HG03439 (cell line): ENCODE measurements at regions not wholly inside any gene's neighbourhood (a gene's known extent, or its start where the extent isn't known, plus 50 kb on each side); places are given as distances from the start of the nearest gene placed in this dataset.

ENCODE experiments used
- ATAC-seq: cut with Tn5 transposase; IDR thresholded peaks from one replicate; pipeline ENCODE4 v1.9.1; 2021; ENCODE audit warnings: mild to moderate bottlenecking, moderate library complexity; ENCODE audit not compliant: unreplicated experiment

DNA sequence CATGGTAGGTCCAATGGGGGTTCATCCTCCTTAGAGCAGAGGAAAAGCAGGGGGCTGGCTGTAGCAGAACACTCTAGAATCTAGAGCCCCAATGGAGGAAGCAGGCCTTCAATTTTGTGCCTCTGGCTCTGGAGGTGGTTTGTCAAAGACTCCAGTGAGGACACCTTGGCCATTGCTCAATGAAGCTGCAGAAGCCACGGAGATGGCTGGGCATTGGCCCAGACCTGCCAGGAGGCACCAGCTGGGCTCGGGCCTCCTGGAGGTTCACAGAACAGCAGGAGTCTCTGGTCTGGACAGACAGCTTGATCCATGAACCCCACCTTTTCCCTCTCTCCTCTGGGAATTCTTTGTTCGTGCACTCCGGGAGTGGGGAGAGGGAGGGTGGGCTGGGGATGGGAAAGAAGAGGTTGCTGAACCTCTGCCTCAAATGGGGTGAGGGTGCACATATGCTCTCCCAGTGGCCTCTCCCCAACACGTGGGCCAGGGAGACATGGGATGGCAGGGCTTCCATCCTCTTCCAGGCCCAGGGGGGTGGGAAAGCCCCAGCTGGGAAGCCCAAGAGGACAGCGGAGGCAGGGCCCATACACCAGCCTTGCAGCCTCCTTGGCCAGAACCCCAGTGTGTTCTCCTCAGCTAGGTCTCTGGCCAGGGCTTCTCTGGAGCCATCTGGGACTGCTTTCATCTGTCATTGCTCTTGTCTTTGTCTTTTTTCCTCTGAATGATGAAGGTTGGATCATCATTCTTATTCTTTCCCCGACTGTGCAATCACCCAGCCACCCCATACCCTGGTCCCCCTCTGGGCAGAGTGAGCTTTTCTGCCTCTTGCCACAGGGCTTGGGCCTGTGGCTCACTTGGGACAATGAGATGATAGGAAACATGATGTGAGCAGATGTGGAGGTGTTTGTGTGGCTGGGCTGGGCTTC, 1019.4 kb downstream of the BRD1 start:
- ATAC-seq = no peak

DNA sequence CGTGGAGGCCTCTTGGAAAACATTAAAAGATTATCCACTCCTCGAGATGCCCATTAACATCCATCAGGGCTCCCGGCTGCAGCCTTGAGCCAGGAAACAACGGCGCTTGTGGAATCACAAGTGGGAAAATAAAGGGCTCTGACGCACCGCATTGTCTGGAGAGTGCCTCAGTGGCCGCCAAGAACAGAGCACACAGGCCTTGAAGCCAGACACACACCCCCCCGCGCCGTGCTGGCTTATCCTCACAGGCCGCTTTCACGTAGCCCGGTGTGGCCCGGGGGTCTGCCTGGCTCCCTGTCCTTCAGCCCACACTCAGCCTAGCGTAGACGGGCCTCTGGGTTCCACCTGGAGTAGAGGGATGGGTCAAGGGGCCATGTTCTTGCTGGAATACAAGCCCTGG, 1020.5 kb downstream of the BRD1 start:
- ATAC-seq = no peak

DNA sequence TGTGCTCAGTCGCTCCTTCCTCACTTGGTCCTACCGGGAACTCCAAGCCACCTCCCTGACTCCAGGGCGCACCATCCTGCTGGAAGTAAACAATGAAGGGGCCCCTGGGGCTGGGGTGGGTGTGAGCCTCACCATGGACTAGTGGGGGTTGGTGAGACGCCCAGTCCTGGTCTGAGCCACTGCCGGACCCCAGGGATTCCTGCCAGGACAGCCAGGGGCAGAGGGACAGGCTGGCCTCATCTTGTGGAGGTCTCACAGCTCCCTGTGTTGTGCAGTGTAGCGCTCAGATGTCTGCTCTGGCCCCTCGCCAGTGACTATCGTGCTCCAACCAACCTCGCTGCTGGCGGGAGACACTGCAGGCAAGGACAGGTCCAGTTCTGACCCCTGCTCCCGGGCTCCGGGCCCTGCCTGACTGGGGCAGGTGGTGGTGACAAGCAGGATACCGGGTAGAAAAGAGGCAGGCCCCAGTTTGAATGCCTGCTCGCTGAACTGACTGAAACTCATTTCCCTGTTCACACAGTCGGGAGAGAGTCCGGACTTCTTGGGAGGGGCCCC, 1021.4 kb downstream of the BRD1 start:
- no peak for ATAC-seq

DNA sequence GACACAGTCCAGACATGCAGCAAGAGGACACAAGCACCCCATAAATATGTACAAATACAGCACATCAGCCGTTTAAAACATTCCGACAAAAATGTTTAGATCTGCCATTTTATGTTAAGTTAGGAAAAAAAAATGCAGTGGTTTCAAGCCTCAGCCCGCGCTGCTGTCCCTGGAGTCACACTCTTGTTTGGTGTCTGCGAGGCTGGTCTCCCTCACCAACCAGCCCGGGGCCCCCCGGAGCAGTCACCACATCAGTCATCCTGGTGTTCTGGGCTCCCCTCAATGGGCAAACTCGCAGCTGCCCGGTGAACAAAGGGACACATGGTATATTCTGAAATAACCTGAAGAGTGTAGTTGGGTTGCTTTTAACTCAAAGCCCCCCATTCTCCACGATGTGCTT, 1022.2 kb downstream of the BRD1 start:
- ATAC-seq = no peak

DNA sequence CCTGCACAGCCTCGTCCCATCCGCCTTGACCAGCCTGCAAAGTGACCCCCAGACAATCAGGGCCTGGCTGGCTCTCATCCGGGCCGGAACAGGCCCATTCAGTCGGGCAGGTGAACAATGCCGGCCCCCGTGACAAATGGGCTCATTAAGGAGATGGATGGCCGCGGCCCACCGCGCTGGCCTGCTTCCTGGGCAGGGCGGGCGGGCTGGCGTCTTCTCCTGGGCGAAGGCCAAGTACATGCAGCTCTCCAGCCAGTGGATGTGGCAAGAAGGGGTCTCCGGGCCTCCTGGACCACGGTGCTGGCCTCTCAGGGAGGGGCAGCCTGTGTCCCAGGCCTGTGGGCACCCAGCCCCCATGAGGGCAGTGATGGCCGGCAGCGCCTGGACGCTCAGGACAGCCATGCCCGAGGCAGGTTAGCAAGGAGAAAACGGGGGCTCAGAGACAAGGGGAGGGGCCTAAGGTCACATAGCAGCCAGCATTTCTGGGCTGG, 1022.8 kb downstream of the BRD1 start:
- no peak for ATAC-seq

DNA sequence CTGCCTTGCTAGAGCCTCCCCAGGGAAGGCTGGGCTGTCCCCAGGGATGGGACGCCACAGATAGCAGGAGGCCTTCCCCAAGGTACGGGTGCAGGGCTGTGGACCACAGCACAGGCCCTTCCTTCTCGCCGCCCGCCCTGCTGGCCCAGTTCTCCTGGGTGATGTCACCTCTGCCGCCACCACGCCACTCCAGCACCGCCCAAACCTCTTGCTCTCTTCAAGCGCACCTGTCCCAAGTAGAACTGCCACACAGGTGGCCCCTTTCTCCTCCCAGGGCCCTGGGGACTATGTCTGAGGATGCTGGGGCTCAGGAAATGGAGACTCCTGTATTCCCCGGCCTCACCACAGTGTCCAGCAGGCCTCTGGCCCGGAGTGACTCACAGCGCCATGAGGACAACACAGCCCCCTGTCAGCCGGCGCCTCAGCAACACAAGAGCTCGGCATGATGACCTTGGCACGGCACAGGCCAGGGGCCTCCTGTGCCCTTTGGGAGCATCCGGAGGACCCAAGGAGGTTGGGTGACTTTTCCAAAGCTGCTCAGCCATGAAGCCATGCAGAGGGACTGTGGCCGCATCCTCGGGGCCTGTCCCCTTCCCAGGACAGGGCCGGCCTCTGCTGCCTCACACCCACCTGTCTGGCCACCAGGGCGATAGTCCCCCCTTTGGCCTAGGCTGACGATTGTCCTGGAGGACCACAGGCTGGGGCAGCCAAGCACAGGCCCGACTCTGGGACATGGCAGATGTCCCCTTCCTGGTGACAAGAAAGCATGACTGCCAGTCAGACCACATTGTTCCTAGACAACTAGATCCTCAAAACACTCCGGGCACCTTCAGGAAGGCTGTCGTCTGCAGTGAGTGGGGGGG, 1023.5 kb downstream of the BRD1 start:
- ATAC-seq = no peak

DNA sequence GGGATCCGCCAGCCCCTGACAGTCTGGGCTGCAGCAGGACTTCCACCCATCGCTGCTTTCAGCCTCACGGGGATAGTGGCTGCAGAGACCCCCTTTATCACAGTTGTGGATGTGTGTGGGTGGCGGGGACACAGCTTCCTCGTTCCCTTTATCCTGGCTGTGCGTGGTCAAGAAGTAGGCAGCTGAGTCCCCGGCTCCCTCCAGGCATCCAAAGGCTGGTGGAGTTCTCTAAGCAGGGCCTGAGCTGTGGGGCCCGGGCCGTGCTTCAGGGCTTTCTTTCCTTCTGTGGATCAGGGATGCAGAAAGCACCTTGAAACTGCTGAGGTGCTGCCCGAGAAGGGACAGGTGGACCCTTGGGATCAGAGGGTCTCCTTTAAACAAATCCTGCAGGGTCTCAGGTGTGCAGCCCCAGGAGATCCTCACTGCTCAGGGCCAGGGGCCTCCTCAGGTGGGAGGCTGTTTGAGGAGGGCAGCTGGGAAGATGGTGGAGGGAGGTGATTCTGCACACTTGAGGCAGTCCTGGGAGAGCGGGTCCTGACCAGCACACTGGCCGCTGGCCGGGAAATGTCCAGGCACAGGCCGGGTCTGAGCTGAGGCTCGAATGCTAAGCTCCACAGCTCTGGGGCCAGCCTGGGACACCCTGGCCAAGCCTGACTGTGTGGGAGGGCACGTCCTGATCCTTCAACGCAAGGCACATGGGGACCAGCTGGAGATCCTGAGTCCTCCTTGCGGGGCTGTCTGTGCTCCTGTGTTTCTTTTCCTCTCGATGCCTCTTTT, 1024.3 kb downstream of the BRD1 start:
- no peak for ATAC-seq

DNA sequence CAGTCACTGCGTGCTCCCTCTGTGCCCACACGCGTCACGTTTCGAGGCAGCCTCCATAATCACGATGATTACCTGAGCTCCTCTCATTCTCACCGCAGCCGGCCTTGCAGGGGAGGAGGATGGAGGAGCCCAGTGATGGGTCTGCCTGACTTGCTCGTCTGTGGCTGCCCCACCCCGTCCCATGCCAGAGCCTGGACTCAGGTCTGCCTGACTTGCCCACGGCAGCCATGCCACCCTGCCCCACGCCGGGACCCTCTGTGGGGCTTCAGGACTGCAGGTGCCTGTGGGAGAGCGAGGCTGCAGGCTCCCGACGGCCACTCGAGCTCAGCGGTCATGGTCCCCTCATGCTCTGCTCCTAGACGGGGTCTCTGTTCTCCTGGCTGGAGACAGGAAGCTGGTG, 1025.1 kb downstream of the BRD1 start:
- ATAC-seq = no peak

DNA sequence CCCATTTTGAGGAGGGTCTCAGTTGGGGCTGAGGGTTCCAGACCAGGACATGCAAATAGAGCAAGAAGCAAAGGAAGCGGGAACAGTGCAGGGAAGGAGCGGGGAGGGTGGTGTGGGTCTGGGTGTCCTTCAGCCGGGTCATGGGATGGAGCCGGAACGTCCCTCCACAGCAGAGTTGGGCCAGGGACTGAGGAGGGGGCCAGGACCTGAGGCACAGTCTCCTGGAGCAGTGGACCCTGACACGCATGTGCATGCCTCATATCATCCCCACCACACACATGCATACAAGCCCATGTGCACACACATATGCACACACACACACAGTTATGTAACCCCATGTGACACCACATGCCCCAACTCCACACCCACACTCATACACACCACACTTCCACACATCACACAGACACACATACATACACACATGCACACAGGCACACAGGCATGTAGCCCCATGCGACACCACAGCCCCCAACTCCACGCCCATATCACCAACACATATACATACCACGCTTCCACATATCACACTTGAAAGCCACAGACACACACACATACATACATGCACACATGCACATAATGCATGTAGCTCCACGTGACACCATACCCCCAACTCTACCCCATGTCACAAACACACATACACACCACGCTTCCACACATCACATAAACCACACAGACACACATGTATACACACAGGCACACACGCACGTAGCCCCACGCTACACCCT, 1026.6 kb downstream of the BRD1 start:
- no peak for ATAC-seq

DNA sequence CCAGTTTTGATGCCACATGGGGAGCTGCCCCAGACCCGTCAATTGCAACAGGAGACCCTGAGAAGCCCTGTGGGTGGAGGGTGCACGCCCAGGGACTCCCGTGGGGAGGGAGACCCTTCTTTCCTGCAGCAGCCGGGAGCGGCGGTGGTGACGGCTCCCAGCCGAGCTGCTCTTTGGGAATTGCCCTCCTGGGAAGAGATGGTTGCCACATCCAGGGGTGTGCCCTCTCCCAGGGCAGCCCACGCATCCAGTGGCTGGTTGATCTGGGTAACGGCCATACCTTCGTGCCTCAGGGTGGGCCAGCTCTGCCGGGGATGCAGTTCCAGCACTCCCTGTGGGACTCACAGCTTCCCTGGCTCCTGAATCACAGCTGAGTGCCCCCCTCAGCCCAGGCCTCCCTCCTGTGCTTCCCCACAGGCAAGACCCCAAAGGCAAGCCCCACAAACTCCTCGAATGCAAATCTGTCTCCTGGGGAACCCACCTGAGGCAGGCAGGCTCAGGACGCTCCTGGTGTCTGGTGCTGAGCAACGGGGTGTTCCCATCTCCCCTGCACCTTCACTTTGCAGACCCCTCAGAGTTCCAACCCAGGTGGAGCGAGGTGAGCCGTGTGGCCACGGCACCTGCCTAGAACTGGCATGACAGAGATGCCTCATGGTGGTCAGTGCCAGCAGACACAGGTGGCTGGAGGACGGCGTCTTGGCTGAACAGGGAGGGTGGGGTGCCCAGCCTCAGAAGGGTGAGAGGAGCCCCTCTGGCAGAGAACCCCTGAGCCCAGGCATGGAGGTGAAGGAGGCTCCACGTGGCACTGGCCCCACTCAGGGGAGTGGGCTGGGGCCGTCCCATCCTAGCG, 1027.4 kb downstream of the BRD1 start:
- ATAC-seq = no peak

DNA sequence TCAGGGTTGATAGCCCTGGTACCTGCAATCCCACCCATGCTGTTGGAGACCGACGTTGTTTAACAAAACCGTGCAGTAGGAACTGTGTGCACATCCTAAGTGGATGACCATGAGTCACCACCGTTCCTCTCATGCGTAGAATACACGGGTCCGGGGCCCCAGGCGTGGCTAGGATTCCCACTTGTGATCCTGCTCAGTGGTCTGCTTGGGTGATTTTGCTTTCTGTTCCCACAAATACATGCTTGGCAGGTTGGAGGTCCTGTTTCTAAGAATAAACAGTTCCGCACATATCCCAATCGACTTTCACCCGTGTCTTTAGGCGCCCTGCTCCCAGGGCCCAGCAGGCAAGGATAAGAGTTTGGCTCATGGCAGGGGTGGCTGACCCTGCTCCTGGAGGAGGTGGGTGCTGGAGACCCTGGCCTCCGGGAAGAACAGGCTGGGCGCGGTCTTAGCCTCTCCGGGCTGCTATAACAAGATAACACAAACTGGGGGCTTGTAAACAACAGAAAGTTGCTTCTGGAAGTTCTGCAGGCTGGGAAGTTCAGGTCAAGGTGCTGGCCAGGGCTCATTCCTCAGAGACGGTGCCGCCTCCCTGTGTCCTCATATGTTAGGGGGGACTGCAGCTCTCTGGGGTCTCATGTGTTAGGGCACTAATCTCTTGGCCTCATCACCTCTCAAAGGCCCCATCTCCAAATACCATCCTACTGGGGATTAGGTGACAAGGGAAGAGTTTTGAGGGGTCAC, 1028.3 kb downstream of the BRD1 start:
- no peak for ATAC-seq

DNA sequence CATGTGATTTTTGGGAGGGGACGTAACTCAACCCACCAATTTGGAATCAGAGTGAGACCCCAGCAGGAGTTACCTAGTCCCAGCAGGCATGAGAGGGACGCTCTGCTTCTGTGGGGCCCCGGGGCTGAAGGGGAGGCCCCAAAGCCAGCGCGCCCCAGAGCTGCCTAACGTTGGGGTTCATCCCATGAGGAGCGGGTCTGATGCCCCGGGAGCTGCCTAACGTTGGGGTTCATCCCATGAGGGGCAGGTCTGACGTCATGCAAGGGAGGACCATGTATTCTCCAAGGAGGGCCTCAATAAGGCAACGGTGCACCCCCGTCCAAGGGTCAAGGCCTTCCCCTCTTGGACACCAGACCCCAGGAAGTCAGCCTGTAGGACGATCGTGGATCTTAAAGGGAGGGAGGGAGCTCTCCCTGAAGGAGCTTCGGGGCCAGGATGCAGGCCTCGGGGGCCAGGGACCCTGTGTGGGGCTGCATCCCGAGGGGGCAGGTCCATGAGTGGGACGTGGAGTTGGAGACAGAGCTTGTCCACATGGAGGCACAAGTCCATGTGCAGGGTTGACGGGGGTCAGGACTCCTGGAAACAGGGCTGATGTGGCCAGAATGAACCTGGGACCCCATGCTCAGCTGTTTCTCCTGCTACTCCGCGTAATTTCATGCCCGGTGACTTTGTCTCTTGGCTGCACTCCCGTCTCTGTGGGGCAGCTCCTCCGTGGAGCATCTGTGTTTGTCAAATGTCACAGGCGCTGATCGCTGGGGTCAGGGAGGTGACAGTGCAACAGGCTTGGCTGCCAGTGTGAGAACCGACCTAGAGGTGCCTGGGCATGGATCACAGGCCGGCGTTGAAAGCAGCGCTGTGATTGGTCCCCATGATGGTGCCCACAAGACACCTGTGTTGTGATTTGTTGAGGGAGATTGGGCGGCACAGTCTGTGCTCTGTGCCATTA, 1029.1 kb downstream of the BRD1 start:
- ATAC-seq = no peak

DNA sequence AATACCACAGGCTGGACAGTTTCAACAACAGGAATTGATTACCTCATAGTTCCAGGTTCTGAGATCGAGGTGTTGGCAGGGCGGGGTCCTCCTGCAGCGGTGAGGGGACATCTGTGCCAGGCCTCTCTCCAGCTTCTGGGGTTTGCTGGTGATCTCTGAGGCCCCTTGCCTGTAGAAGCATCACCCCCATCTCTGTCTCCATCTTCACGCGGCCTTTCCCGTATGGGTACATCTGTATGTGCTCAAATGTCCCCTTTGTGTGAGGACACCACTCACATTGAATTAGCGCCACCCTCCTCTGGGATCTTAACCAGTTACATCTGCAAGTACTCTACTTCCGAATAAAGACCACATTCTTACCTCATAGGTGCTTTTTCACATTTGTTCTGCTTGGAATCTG, 1029.9 kb downstream of the BRD1 start:
- ATAC-seq = no peak

DNA sequence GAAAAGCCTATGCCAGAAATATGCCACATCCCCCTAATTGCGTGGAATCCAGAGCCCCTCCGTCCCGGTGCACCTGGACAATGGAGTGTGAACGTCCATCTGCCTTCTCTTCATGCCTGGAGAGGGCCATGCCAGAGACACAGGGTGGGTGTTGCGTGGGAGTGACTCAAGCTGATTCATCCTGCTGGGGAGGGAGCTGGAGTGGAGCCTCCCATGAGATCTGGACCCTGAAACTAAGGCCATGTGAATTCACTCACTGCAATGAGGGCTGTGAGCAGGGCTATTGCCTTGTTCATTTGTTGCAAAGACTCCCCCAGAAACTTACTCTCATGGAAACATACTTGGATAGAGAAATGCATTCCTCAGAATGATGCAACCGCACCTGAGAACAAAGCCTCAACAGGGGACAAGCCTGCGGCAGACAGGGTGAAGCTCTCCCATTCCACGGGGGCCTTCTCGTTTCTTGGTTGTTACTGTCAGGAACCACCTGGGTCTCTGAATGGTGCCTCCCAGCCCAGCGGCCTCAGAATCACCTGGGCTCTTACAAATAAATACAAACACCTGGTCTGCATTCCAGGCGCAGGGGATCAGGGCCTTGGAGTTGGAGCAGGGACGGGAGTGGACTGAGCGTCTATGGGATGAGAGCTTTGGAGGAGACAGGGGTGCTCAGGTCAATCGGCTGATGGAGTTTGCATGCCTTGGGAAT, 1031.2 kb downstream of the BRD1 start:
- no peak for ATAC-seq

DNA sequence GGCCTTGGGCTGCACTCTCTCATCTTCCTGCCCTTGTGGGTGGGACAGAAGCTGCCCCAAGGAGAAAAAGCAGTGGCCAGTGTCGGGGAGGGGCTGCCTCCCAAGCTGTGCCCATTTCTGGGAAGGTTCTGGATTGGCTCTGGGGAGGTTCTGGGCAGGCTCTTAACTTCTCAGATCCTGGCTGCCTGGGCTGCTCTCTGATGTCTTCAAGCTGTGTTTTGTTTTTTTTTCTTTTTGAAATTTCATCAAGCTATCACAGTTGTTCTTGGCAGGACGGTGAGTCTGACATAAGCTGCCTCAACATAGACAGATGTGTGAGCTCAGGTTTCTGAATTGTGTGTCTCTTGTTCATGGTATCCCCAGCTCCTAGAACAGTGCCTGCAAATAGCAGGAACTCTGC, 1032.0 kb downstream of the BRD1 start:
- ATAC-seq = no peak

DNA sequence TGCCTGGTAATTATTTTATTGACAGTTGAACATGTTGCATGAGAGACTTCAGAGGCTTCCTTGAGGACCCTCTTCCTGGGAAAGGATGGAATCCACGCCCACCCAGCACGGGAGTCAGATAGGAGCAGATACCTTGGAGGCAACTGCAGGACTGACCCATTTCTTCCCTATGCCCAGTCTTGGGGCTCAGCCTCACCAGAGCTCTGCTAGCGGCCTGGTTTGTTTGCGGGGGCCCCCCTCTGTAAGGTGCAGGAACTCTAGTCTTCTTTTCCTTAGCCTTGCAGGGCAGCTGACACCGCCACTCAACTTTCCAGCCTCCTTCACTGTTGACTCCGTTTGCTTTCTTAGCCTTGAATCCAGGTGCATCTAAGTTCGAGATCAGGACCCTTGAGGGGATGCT, 1032.8 kb downstream of the BRD1 start:
- ATAC-seq = no peak

DNA sequence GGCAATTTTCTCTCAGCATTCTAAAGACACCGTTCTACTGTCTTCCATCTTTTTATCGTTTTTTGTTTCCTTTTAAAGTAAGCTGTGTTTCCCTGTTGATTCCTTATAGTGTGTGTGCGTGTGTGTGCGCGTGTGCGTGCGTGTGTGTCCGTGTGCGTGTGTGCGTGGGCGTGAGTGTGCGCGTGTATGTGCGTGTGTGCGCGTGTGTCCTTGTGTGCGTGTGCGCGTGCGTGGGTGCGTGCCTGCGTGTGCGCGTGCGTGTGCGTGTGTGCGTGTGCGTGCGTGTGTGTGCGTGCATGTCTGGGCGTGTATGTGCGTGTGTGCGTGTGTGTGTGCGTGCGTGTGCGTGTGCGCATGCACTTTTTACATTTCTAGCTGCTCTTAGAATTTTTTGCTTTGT, 1033.7 kb downstream of the BRD1 start:
- no peak for ATAC-seq
